ENCODE measurements at regions not wholly inside any gene's neighbourhood (a gene's known extent, or its start where the extent isn't known, plus 50 kb on each side); places are given as distances from the start of the nearest gene placed in this dataset.

GRCh38 chr7:69250958-69251357 is 347.3 kb upstream of the AUTS2 start:
- Mint-ChIP-seq H3K27ac (ENCODE audit: unreplicated experiment) (no peak overlapping the region), H3K4me1 (ENCODE audit: unreplicated experiment) (no peaks in the 10 kb centered on the region), H3K36me3 (ENCODE audit: low read depth, unreplicated experiment) (no peaks in the 10 kb centered on the region), H3K27me3 (ENCODE audit: unreplicated experiment) (no peaks in the 10 kb centered on the region), H3K4me3 (ENCODE audit: unreplicated experiment) (no peak overlapping the region), H3K9me3 (ENCODE audit: unreplicated experiment) (peaks cover 30% of the 10 kb centered on the region)
- no peak for TF ChIP-seq CTCF (IDR thresholded peaks at IDR 0.05; ENCODE audit: unreplicated experiment)
- no peak for DNase-seq (ENCODE audit: low spot score)

GRCh38 chr7:69254643-69255042 is 343.6 kb upstream of the AUTS2 start:
- DNase-seq (ENCODE audit: low spot score) = no peak
- H3K27me3 Mint-ChIP-seq (ENCODE audit: unreplicated experiment) = peaks cover 4% of the 10 kb centered on the region
- H3K9me3 Mint-ChIP-seq (ENCODE audit: unreplicated experiment) = peaks cover 24% of the 10 kb centered on the region

GRCh38 chr7:69256634-69257081 is 341.6 kb upstream of the AUTS2 start:
- peaks cover 7% of the 10 kb centered on the region for H3K36me3 Mint-ChIP-seq (ENCODE audit: low read depth, unreplicated experiment)
- DNase-seq (ENCODE audit: low spot score) = no peak
- TF ChIP-seq CTCF (IDR thresholded peaks at IDR 0.05; ENCODE audit: unreplicated experiment) = no peak
- no peaks in the 10 kb centered on the region for H3K4me1 Mint-ChIP-seq (ENCODE audit: unreplicated experiment)
- peaks cover 16% of the 10 kb centered on the region for H3K9me3 Mint-ChIP-seq (ENCODE audit: unreplicated experiment)
- no peak overlapping the region for H3K4me3 Mint-ChIP-seq (ENCODE audit: unreplicated experiment)
- no peak overlapping the region for H3K27ac Mint-ChIP-seq (ENCODE audit: unreplicated experiment)
- H3K27me3 Mint-ChIP-seq (ENCODE audit: unreplicated experiment) = peaks cover 4% of the 10 kb centered on the region

More at GRCh38 chr7:69254643-69255042, 343.6 kb upstream of the AUTS2 start:
- peaks cover 7% of the 10 kb centered on the region for H3K36me3 Mint-ChIP-seq (ENCODE audit: low read depth, unreplicated experiment)
- no peak for TF ChIP-seq CTCF (IDR thresholded peaks at IDR 0.05; ENCODE audit: unreplicated experiment)
- no peaks in the 10 kb centered on the region for H3K4me1 Mint-ChIP-seq (ENCODE audit: unreplicated experiment)
- H3K27ac Mint-ChIP-seq (ENCODE audit: unreplicated experiment) = no peak overlapping the region
- no peak overlapping the region for H3K4me3 Mint-ChIP-seq (ENCODE audit: unreplicated experiment)

GRCh38 chr7:69257592-69257991 is 340.7 kb upstream of the AUTS2 start:
- H3K27me3 Mint-ChIP-seq (ENCODE audit: unreplicated experiment) = peaks cover 4% of the 10 kb centered on the region

GRCh38 chr7:69259445-69259844 is 338.8 kb upstream of the AUTS2 start:
- no peak for TF ChIP-seq CTCF (IDR thresholded peaks at IDR 0.05; ENCODE audit: unreplicated experiment)
- Mint-ChIP-seq H3K27me3 (ENCODE audit: unreplicated experiment) (peaks cover 4% of the 10 kb centered on the region), H3K9me3 (ENCODE audit: unreplicated experiment) (peaks cover 13% of the 10 kb centered on the region), H3K36me3 (ENCODE audit: low read depth, unreplicated experiment) (peaks cover 7% of the 10 kb centered on the region), H3K4me3 (ENCODE audit: unreplicated experiment) (no peak overlapping the region), H3K4me1 (ENCODE audit: unreplicated experiment) (no peaks in the 10 kb centered on the region), H3K27ac (ENCODE audit: unreplicated experiment) (no peak overlapping the region)
- no peak for DNase-seq (ENCODE audit: low spot score)

More at GRCh38 chr7:69257592-69257991, 340.7 kb upstream of the AUTS2 start:
- no peak for DNase-seq (ENCODE audit: low spot score)
- H3K4me1 Mint-ChIP-seq (ENCODE audit: unreplicated experiment) = no peaks in the 10 kb centered on the region
- H3K36me3 Mint-ChIP-seq (ENCODE audit: low read depth, unreplicated experiment) = peaks cover 7% of the 10 kb centered on the region
- H3K4me3 Mint-ChIP-seq (ENCODE audit: unreplicated experiment) = peak overlapping the region; percentile 14
- H3K9me3 Mint-ChIP-seq (ENCODE audit: unreplicated experiment) = peaks cover 16% of the 10 kb centered on the region
- H3K27ac Mint-ChIP-seq (ENCODE audit: unreplicated experiment) = no peak overlapping the region
- TF ChIP-seq CTCF (IDR thresholded peaks at IDR 0.05; ENCODE audit: unreplicated experiment) = no peak
